Mesendoderm (in vitro differentiated cells): ENCODE measurements at regions not wholly inside any gene's neighbourhood (a gene's known extent, or its start where the extent isn't known, plus 50 kb on each side); places are given as distances from the start of the nearest gene placed in this dataset.

Source experiments
- DNase-seq: peaks from one replicate; pipeline ENCODE4 v3.0.0; 2013
- H2AK5ac ChIP-seq: 2 replicates; pipeline ENCODE4 v1.6.1; 2013; ENCODE audit warnings: low read length, inconsistent platforms
- H2BK120ac ChIP-seq: 2 replicates; pipeline ENCODE4 v1.6.1; 2013; ENCODE audit warnings: low read depth, mild to moderate bottlenecking, low read length, moderate library complexity, mixed read lengths
- H2BK15ac ChIP-seq: replicated peaks from 2 replicates; pipeline ENCODE4 v1.6.1; 2013; ENCODE audit warnings: low read depth, mild to moderate bottlenecking, moderate library complexity
- H2BK5ac ChIP-seq: 2 replicates; pipeline ENCODE4 v1.6.1; 2013; ENCODE audit warnings: low read length, inconsistent platforms
- H3K18ac ChIP-seq: 2 replicates; pipeline ENCODE4 v1.6.1; 2013; ENCODE audit warnings: mild to moderate bottlenecking, low read length, mixed read lengths
- H3K23ac ChIP-seq: one replicate; pipeline ENCODE4 v1.6.1; 2013; ENCODE audit warnings: low read length
- H3K27ac ChIP-seq: 2 replicates; pipeline ENCODE4 v1.5.1; 2013; ENCODE audit warnings: low read depth, mild to moderate bottlenecking, inconsistent platforms, low read length, moderate library complexity
- H3K27me3 ChIP-seq: 2 replicates; pipeline ENCODE4 v1.6.1; 2013; ENCODE audit warnings: low read length, control low read depth, mild to moderate bottlenecking, inconsistent platforms; ENCODE audit not compliant: insufficient read depth, poor library complexity
- H3K36me3 ChIP-seq: 2 replicates; pipeline ENCODE4 v1.6.1; 2013; ENCODE audit warnings: low read length, inconsistent platforms; ENCODE audit not compliant: control insufficient read depth, insufficient read depth
- H3K4ac ChIP-seq: one replicate; pipeline ENCODE4 v1.6.1; 2013; ENCODE audit warnings: low read depth, mild to moderate bottlenecking, low read length, moderate library complexity
- H3K4me1 ChIP-seq: 2 replicates; pipeline ENCODE4 v1.6.1; 2013; ENCODE audit warnings: low read depth, low read length, inconsistent platforms; ENCODE audit not compliant: control insufficient read depth
- H3K4me2 ChIP-seq: 2 replicates; pipeline ENCODE4 v1.6.1; 2013; ENCODE audit warnings: low read length
- H3K4me3 ChIP-seq: 2 replicates; pipeline ENCODE4 v1.5.1; 2013; ENCODE audit warnings: mild to moderate bottlenecking, low read length
- H3K56ac ChIP-seq: one replicate; pipeline ENCODE4 v1.6.1; 2013; ENCODE audit warnings: low read length
- H3K79me1 ChIP-seq: 2 replicates; pipeline ENCODE4 v1.6.1; 2013; ENCODE audit warnings: low read length, inconsistent platforms
- H3K79me2 ChIP-seq: 2 replicates; pipeline ENCODE4 v1.6.1; 2013; ENCODE audit warnings: mild to moderate bottlenecking, low read length; ENCODE audit not compliant: control insufficient read depth, insufficient read depth
- H3K9ac ChIP-seq: 2 replicates; pipeline ENCODE4 v1.6.1; 2013; ENCODE audit warnings: low read length, inconsistent platforms
- H4K5ac ChIP-seq: one replicate; pipeline ENCODE4 v1.6.1; 2013; ENCODE audit warnings: low read length
- H4K8ac ChIP-seq: one replicate; pipeline ENCODE4 v1.6.1; 2013; ENCODE audit warnings: low read depth, mild to moderate bottlenecking, control low read depth, low read length, moderate library complexity
- WGBS: extraction: QIAGEN DNeasy Blood & Tissue Kit; methylation state at CpG from one replicate; pipeline ENCODE4 v1.1.7; 2013; ENCODE audit warnings: low lambda C conversion rate, missing lambda C conversion rate; ENCODE audit not compliant: insufficient coverage; ENCODE audit errors: extremely low coverage; 5-methylcytosine and 5-hydroxymethylcytosine counted together

- H3K23ac ChIP-seq = no peak overlapping the region
- H3K18ac ChIP-seq = no peak overlapping the region
- H3K4me1 ChIP-seq = no peaks in the 10 kb centered on the region
- H3K4ac ChIP-seq = no peak overlapping the region
- no peaks in the 10 kb centered on the region for H3K36me3 ChIP-seq
- H3K56ac ChIP-seq = no peak overlapping the region
- H2BK15ac ChIP-seq = no peak overlapping the region
- H4K8ac ChIP-seq = no peak overlapping the region
- H3K4me3 ChIP-seq = no peak overlapping the region
- no peak overlapping the region for H4K5ac ChIP-seq
- WGBS = no CpG with 5 or more reads among the region's 2 CpGs
- H2AK5ac ChIP-seq = no peak overlapping the region
- no peak for DNase-seq
- no peak overlapping the region for H2BK120ac ChIP-seq
- H3K79me2 ChIP-seq = no peaks in the 10 kb centered on the region
- no peak overlapping the region for H3K9ac ChIP-seq
- no peak overlapping the region for H3K4me2 ChIP-seq
- H3K27ac ChIP-seq = no peak overlapping the region
- no peak overlapping the region for H2BK5ac ChIP-seq
- H3K27me3 ChIP-seq = no peaks in the 10 kb centered on the region
- no peaks in the 10 kb centered on the region for H3K79me1 ChIP-seq
These were observed 136.4 kb downstream of the RPS29 start for GRCh38 chr14:49449749-49450148.

- no peaks in the 10 kb centered on the region for H3K36me3 ChIP-seq
- no peak for DNase-seq
- H3K4me1 ChIP-seq = no peaks in the 10 kb centered on the region
- no peaks in the 10 kb centered on the region for H3K79me2 ChIP-seq
- H3K18ac ChIP-seq = no peak overlapping the region
- H3K4me2 ChIP-seq = no peak overlapping the region
- no peak overlapping the region for H3K27ac ChIP-seq
- H2BK5ac ChIP-seq = no peak overlapping the region
- no peak overlapping the region for H2BK120ac ChIP-seq
- no peak overlapping the region for H3K4ac ChIP-seq
- H4K5ac ChIP-seq = no peak overlapping the region
- H3K56ac ChIP-seq = no peak overlapping the region
- no peak overlapping the region for H3K23ac ChIP-seq
- H3K79me1 ChIP-seq = no peaks in the 10 kb centered on the region
- no peak overlapping the region for H3K9ac ChIP-seq
- no CpG with 5 or more reads among the region's 1 CpG for WGBS
- H3K27me3 ChIP-seq = no peaks in the 10 kb centered on the region
- H4K8ac ChIP-seq = no peak overlapping the region
- H2BK15ac ChIP-seq = no peak overlapping the region
- H3K4me3 ChIP-seq = no peak overlapping the region
- no peak overlapping the region for H2AK5ac ChIP-seq
These were observed 138.6 kb downstream of the RPS29 start for GRCh38 chr14:49447540-49448107.

DNA sequence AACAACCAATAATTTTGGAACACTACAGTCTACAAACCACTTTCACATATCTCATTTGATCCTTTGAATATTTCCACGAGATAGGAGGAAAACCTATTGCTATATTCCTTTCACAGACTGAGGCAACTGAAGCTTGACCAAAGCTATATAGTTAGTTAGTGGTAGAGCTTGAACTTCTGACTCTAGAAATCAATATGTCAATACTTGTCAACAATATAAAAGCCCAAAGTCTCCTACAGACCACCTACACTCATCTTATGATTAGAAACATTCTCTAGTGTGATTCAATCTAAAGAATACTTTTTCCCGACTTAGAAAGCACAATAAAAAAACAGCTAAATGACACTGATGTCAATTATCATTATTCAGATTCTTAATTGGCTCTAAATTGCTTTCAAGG lies 139.4 kb downstream of the RPS29 start:
- no peak overlapping the region for H4K5ac ChIP-seq
- DNase-seq = no peak
- no peaks in the 10 kb centered on the region for H3K79me1 ChIP-seq
- no peak overlapping the region for H3K4ac ChIP-seq
- H4K8ac ChIP-seq = no peak overlapping the region
- no peak overlapping the region for H3K4me2 ChIP-seq
- H3K36me3 ChIP-seq = no peaks in the 10 kb centered on the region
- no peak overlapping the region for H3K4me3 ChIP-seq
- H3K4me1 ChIP-seq = no peaks in the 10 kb centered on the region
- no peak overlapping the region for H3K27ac ChIP-seq
- no peak overlapping the region for H2BK5ac ChIP-seq
- no peak overlapping the region for H2BK120ac ChIP-seq
- no peak overlapping the region for H3K18ac ChIP-seq
- H3K23ac ChIP-seq = no peak overlapping the region
- H2AK5ac ChIP-seq = no peak overlapping the region
- WGBS = no CpG with 5 or more reads among the region's 2 CpGs
- H3K56ac ChIP-seq = no peak overlapping the region
- H3K79me2 ChIP-seq = no peaks in the 10 kb centered on the region
- no peak overlapping the region for H2BK15ac ChIP-seq
- H3K27me3 ChIP-seq = no peaks in the 10 kb centered on the region
- no peak overlapping the region for H3K9ac ChIP-seq

DNA sequence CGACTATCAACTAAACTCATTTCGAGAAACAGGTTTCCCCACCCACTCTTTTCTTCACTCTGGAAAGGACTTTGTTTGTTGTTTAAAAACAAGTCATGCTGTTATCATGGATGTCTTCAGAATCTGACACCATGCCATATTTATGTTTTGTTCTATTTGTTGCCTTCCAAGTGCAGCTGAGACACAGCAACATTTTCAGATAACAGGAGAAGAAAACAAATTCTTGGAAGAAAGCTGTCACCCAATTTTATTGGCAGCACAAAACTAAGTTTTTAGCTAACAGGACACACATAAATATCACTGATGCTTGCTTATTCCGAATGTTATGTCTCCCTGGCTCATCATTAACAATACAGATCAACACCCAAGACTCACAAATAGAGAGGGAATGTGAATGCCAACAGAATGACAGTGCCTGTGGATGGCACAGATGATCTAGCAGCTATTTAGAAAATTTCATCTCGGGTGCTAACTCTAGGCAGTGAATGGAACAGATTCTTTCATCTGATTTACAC lies 147.9 kb downstream of the RPS29 start:
- no peak overlapping the region for H4K8ac ChIP-seq
- no peak overlapping the region for H2BK5ac ChIP-seq
- no CpG with 5 or more reads among the region's 4 CpGs for WGBS

DNA sequence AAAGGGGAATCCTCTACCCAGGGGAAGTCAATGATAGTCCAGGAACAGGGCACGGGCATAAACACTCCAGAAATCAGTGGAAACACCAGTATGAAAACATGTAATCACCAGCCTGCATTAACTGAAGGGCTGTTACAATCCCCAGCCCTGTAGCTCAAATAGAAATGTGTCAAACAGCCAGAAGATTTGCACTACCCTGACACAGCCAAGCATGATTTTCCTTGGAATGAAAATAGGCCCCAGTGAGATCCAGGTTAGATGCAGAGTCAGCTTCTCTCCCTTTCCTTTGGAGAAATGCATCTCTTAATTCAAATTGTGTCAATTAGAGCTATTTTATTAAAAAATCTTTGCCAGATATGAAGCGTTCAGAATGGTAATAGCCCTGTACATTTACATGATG lies 158.1 kb downstream of the RPS29 start:
- Histone ChIP-seq H3K79me1 (no peaks in the 10 kb centered on the region), H3K4ac (no peak overlapping the region), H3K27me3 (no peaks in the 10 kb centered on the region), H4K8ac (no peak overlapping the region), H2BK120ac (no peak overlapping the region), H2BK15ac (no peak overlapping the region), H2AK5ac (no peak overlapping the region), H3K56ac (no peak overlapping the region), H3K79me2 (no peaks in the 10 kb centered on the region), H4K5ac (no peak overlapping the region), H2BK5ac (no peak overlapping the region), H3K27ac (no peak overlapping the region), H3K18ac (no peak overlapping the region), H3K23ac (no peak overlapping the region), H3K9ac (no peak overlapping the region), H3K4me3 (no peak overlapping the region), H3K4me1 (peaks cover 2% of the 10 kb centered on the region), H3K36me3 (no peaks in the 10 kb centered on the region), H3K4me2 (no peak overlapping the region)
- no peak for DNase-seq
- WGBS = no CpG with 5 or more reads among the region's 2 CpGs

More for the DNA sequence above, 147.9 kb downstream of the RPS29 start:
- Histone ChIP-seq H3K27me3 (no peaks in the 10 kb centered on the region), H2AK5ac (no peak overlapping the region), H3K79me1 (no peaks in the 10 kb centered on the region), H3K36me3 (no peaks in the 10 kb centered on the region), H2BK15ac (no peak overlapping the region), H3K27ac (no peak overlapping the region), H3K79me2 (no peaks in the 10 kb centered on the region), H4K5ac (no peak overlapping the region), H3K4me1 (no peaks in the 10 kb centered on the region), H3K4me2 (no peak overlapping the region), H3K4me3 (no peak overlapping the region), H2BK120ac (no peak overlapping the region), H3K23ac (no peak overlapping the region), H3K9ac (no peak overlapping the region), H3K56ac (no peak overlapping the region), H3K4ac (no peak overlapping the region), H3K18ac (no peak overlapping the region)
- no peak for DNase-seq

- H3K4me1 ChIP-seq = peaks cover 2% of the 10 kb centered on the region
- no peak overlapping the region for H2AK5ac ChIP-seq
- no peak overlapping the region for H3K27ac ChIP-seq
- H3K27me3 ChIP-seq = no peaks in the 10 kb centered on the region
- H3K9ac ChIP-seq = no peak overlapping the region
- no peaks in the 10 kb centered on the region for H3K79me2 ChIP-seq
- H3K18ac ChIP-seq = no peak overlapping the region
- WGBS = no CpG with 5 or more reads among the region's 8 CpGs
- H3K4me3 ChIP-seq = no peak overlapping the region
- DNase-seq = peak; percentile 40
- no peak overlapping the region for H4K5ac ChIP-seq
- H3K36me3 ChIP-seq = no peaks in the 10 kb centered on the region
- H3K79me1 ChIP-seq = no peaks in the 10 kb centered on the region
- no peak overlapping the region for H3K23ac ChIP-seq
- no peak overlapping the region for H3K56ac ChIP-seq
- no peak overlapping the region for H3K4ac ChIP-seq
- no peak overlapping the region for H2BK15ac ChIP-seq
- no peak overlapping the region for H2BK120ac ChIP-seq
- H4K8ac ChIP-seq = no peak overlapping the region
- H3K4me2 ChIP-seq = no peak overlapping the region
- no peak overlapping the region for H2BK5ac ChIP-seq
These were observed 159.1 kb downstream of the RPS29 start for GRCh38 chr14:49427117-49427516.
